GM20000 (cell line): ENCODE measurements at regions not wholly inside any gene's neighbourhood (a gene's known extent, or its start where the extent isn't known, plus 50 kb on each side); places are given as distances from the start of the nearest gene placed in this dataset.

ENCODE experiments used
- DNase-seq: peaks from one replicate; pipeline ENCODE4 v3.0.0; 2012; ENCODE audit warnings: low spot score
- TF ChIP-seq, protein P1 (sequence below): IDR thresholded peaks from 2 replicates; pipeline ENCODE4 v1.5.1; 2012; ENCODE audit warnings: mild to moderate bottlenecking, control low read depth; ENCODE audit errors: extremely low read depth, missing control alignments

DNA sequence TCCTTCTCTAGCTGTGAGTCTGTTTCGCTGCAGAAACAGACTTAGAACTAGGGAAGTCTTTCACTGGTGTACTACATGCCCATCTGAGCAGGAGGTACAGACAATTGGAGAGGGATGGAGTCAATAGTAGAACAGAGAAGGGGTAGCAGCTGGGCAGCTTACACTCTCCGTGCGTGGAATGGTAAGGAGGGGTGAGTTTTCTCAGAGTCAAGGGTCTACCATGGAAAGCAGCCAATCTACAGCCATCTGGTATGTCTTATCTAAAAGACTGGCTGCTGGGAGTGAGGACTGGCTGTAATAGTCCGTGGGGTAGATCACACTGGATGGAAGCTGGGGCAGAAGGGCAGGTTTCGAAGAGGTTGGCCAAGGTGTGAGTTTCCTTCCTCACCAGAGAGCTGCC is 137.3 kb upstream of the TENM4 start:
- TF ChIP-seq, protein P1, sequence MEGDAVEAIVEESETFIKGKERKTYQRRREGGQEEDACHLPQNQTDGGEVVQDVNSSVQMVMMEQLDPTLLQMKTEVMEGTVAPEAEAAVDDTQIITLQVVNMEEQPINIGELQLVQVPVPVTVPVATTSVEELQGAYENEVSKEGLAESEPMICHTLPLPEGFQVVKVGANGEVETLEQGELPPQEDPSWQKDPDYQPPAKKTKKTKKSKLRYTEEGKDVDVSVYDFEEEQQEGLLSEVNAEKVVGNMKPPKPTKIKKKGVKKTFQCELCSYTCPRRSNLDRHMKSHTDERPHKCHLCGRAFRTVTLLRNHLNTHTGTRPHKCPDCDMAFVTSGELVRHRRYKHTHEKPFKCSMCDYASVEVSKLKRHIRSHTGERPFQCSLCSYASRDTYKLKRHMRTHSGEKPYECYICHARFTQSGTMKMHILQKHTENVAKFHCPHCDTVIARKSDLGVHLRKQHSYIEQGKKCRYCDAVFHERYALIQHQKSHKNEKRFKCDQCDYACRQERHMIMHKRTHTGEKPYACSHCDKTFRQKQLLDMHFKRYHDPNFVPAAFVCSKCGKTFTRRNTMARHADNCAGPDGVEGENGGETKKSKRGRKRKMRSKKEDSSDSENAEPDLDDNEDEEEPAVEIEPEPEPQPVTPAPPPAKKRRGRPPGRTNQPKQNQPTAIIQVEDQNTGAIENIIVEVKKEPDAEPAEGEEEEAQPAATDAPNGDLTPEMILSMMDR: no peak
- no peak for DNase-seq

DNA sequence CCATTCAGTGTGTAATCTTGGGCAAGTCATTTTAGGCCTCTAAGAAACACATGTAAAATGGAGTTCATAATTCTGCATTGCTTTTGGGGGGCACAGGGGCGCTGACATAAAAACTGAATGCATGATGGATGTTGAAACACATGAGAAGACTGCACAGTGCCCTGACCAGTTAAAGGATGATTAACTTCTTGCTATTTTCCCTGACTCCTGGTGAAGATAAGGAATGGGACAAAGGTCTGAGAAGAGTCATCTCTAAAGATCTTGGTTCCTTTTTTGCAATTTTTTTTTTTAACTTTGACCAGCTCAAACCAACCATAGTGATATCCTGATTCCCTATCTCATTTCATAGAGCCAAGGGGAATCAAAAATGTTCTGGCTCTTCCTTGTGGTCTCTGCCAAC is 134.9 kb upstream of the TENM4 start:
- TF ChIP-seq, protein P1: no peak

DNA sequence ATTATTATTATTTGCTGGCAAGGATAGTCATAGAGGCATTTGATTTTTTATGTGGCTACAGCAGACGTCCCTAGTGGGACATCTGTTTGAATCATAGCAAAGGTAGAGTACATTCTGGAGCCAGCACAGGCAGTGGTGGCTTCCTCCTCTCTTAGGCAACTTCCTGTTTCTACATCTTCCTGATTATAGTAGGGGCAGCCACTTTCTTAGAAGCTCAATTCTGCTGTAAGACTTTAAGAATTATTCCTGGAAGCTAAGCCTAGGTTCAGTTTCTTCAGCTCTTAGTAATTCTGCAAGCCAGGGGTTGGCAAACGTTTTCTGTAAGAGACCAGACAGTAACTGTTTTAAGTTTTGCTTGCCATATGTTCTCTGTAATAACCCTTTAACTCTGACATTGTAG is 129.3 kb upstream of the TENM4 start:
- no peak for DNase-seq
- TF ChIP-seq, protein P1: no peak

More for the DNA sequence above, 134.9 kb upstream of the TENM4 start:
- DNase-seq: no peak

DNA sequence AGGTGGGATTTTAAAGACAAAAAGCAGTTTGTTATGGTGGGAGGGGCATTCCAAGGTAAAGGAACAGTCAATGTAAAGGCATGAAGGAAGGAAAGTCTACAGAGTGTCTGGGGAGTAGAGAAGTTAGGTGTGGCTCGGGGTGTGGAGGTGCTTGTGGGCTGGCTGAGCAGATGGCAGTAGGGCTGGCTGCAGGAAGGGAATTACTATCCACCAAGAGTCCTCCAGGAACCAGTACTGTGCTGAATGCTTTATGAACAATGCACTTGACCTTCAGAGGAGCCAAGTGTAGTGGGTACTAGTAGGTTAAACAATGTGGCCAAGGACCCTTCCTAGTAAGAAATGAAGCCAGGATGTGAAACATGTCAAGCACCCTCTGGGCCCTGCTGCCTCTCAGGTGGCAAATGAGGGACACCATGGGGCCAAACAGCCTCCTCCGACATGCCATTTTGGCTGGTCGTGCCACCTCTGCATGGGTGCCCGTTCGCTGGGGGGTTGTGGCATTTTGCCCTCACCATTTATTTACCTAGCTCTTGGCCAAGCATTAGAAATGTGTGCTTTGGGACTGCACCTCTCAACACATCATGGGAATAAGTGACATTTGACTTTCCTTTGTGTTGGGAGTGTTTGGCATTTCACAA is 123.6 kb upstream of the TENM4 start:
- DNase-seq: no peak
- TF ChIP-seq, protein P1: no peak

DNA sequence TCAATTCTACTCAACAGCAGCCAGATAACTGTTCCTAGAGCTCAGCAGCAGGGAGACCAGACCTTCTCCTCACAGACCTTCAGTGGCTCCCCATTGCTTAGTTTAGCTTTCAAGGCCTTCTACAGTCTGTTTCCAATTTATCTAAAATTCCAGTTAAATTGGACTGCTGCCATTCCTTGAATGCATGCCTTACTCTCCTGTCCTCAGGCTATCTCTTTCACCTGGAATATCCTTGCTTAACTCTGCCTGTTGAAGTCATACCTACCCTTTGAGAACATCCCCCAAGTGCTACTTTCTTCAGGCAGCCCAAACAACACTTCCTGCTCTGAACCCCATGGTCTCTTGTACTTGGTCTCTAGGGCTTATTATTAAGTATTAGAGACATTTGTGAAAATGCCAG is 120.7 kb upstream of the TENM4 start:
- TF ChIP-seq, protein P1: no peak

DNA sequence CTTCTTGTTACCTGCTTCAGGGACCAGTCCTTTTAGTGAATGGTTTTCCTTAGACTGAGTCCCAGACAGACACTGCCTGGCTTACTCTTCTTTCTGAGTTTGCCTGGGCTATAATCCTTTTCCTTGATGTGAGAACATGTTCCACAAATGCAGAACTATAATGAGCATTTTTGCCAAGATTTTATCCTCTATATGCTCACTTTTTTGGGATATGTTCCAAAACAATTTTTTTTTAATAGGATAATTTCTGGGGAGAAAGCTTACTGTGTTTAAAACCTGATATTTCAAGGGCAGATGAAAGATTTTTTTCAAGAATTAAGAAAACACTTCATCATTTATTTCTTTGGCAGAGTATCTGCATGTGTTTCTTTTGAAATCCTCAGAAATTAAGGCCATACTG is 110.0 kb upstream of the TENM4 start:
- TF ChIP-seq, protein P1: no peak
- DNase-seq: no peak

More for the DNA sequence above, 120.7 kb upstream of the TENM4 start:
- DNase-seq: no peak

DNA sequence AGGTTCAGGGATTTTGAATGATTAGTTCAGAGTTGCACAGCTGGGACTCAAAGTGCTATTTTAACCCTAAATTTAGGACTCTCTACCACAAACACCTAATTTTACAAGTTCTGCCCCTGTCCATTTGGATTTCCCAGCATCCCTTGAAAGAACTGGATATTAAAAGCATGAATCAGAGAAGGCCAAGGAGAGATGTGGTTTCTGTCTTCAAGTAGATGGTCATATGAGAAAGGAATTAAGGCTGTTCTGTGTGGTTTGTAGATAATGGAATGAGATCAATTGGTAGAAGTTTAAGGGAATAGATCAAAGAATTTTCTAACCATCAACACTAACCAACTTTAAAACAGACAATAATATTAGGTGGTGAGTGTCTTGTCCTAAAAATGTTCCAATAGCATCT is 106.4 kb upstream of the TENM4 start:
- DNase-seq: no peak
- TF ChIP-seq, protein P1: no peak
